ENCODE measurements at regions not wholly inside any gene's neighbourhood (a gene's known extent, or its start where the extent isn't known, plus 50 kb on each side); places are given as distances from the start of the nearest gene placed in this dataset.
"Not testable (repeated sequence)": the region's sequence is repeated elsewhere in the genome, so short reads cannot be mapped to it uniquely, and the experiment has no call there.

DNA sequence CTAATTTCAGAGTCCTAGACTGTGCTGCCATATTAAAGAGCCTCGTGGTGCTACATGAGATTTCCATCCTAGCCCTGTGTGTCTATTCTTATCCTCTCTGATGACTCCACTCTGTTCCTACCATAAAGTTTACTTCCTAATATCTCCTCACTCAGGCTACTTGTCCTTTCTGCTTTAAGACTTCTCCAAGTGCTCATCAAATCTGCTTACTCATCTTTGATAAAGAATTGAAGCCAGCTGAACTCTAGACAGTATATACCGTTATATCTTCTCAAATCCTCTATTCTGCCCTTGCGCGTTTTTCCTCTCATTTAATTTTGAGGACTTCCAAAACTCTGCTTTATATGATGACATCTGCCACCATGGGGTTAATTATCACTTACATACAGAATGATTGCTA, 539.5 kb downstream of the HAPSTR1 start:
- Histone ChIP-seq H3K4me2 (ENCODE audit: insufficient read depth, low read length, poor library complexity, severe bottlenecking) (no peak overlapping the region), H3K27me3 (ENCODE audit: control insufficient read depth in 3 of 3, insufficient read depth in 3 of 3, low read depth in 1 of 3, low read length in 3 of 3) (no peaks in the 10 kb centered on the region), H3K4ac (ENCODE audit: low read length) (no peak overlapping the region), H3K23ac (ENCODE audit: low read depth, low read length, poor library complexity) (no peak overlapping the region), H2AFZ (ENCODE audit: low read length) (no peak overlapping the region), H3K4me1 (ENCODE audit: control insufficient read depth in 2 of 2, insufficient read depth in 1 of 2, low read depth in 1 of 2, low read length in 2 of 2) (no peaks in the 10 kb centered on the region), H3K4me3 (ENCODE audit: low read length in 2 of 2) (no peak overlapping the region), H4K8ac (ENCODE audit: low read depth, low read length) (no peak overlapping the region), H3K9me3 (replicated peaks in 1 of 2; ENCODE audit: control insufficient read depth in 2 of 2, insufficient read depth in 1 of 2, low read depth in 1 of 2, low read length in 2 of 2) (peaks cover 0 to 15% of the 10 kb centered on the region in 2 donors), H2BK5ac (ENCODE audit: low read length) (no peak overlapping the region), H3K79me1 (ENCODE audit: low read depth, low read length) (no peaks in the 10 kb centered on the region), H4K91ac (ENCODE audit: low read depth, low read length, poor library complexity) (no peak overlapping the region), H3K14ac (ENCODE audit: low read length) (no peak overlapping the region), H2AK5ac (ENCODE audit: low read depth, low read length) (no peak overlapping the region), H2BK15ac (ENCODE audit: low read length) (no peak overlapping the region), H2BK120ac (ENCODE audit: low read depth, low read length) (no peak overlapping the region), H2BK12ac (ENCODE audit: low read length) (no peak overlapping the region), H3K27ac (replicated peaks; ENCODE audit: low read length) (no peak overlapping the region), H3K36me3 (replicated peaks in 1 of 2; ENCODE audit: control insufficient read depth in 2 of 2, insufficient read depth in 2 of 2, low read length in 2 of 2) (no peaks in the 10 kb centered on the region), H3K18ac (ENCODE audit: low read length) (no peak overlapping the region), H3K9ac (ENCODE audit: low read depth, low read length, poor library complexity) (no peak overlapping the region)
- no CpG with 5 or more reads among the region's 4 CpGs for WGBS, 2 donors (ENCODE audit: extremely low coverage in 2 of 2, insufficient read length in 2 of 2, insufficient replicate concordance in 1 of 2)
- no peak for DNase-seq (ENCODE audit: low spot score)

DNA sequence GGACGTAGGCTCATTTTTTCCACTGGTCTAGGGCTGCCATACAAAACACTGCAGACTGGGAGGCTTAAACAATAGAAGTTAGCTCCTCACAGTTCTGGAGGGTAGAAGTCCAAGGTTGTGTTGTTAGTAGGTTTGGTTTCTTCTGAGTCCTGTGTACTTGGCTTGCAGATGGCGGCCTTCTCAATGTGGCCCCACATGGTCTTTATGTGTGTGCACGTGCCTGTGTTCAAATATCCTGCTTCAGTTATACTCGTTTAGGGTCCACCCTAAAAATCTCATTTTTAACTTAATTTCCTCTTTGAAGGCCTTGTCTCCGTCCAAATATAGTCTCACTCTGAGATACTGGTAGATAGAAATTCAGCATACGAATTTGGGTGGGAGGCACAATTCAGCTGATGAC, 542.4 kb downstream of the HAPSTR1 start:
- no peak overlapping the region for H2BK120ac ChIP-seq (ENCODE audit: low read depth, low read length)
- H3K4ac ChIP-seq (ENCODE audit: low read length): no peak overlapping the region
- H3K27ac ChIP-seq (replicated peaks; ENCODE audit: low read length): no peak overlapping the region
- no peak overlapping the region for H3K9ac ChIP-seq (ENCODE audit: low read depth, low read length, poor library complexity)
- H2BK5ac ChIP-seq (ENCODE audit: low read length): no peak overlapping the region
- no peak for DNase-seq (ENCODE audit: low spot score)
- H4K8ac ChIP-seq (ENCODE audit: low read depth, low read length): no peak overlapping the region
- H3K36me3 ChIP-seq (replicated peaks in 1 of 2; ENCODE audit: control insufficient read depth in 2 of 2, insufficient read depth in 2 of 2, low read length in 2 of 2): no peaks in the 10 kb centered on the region
- H2AFZ ChIP-seq (ENCODE audit: low read length): no peak overlapping the region
- no peaks in the 10 kb centered on the region for H3K27me3 ChIP-seq (ENCODE audit: control insufficient read depth in 3 of 3, insufficient read depth in 3 of 3, low read depth in 1 of 3, low read length in 3 of 3)
- H3K79me1 ChIP-seq (ENCODE audit: low read depth, low read length): no peaks in the 10 kb centered on the region
- H3K18ac ChIP-seq (ENCODE audit: low read length): no peak overlapping the region
- no peak overlapping the region for H2BK12ac ChIP-seq (ENCODE audit: low read length)
- H3K4me1 ChIP-seq (ENCODE audit: control insufficient read depth in 2 of 2, insufficient read depth in 1 of 2, low read depth in 1 of 2, low read length in 2 of 2): no peaks in the 10 kb centered on the region
- H3K14ac ChIP-seq (ENCODE audit: low read length): no peak overlapping the region
- no peak overlapping the region for H2AK5ac ChIP-seq (ENCODE audit: low read depth, low read length)
- no peak overlapping the region for H3K23ac ChIP-seq (ENCODE audit: low read depth, low read length, poor library complexity)
- H3K9me3 ChIP-seq (replicated peaks in 1 of 2; ENCODE audit: control insufficient read depth in 2 of 2, insufficient read depth in 1 of 2, low read depth in 1 of 2, low read length in 2 of 2): peaks cover 0 to 15% of the 10 kb centered on the region in 2 donors
- no peak overlapping the region for H3K4me2 ChIP-seq (ENCODE audit: insufficient read depth, low read length, poor library complexity, severe bottlenecking)
- no CpG with 5 or more reads among the region's 6 CpGs for WGBS, 2 donors (ENCODE audit: extremely low coverage in 2 of 2, insufficient read length in 2 of 2, insufficient replicate concordance in 1 of 2)
- no peak overlapping the region for H3K4me3 ChIP-seq (ENCODE audit: low read length in 2 of 2)
- no peak overlapping the region for H2BK15ac ChIP-seq (ENCODE audit: low read length)
- no peak overlapping the region for H4K91ac ChIP-seq (ENCODE audit: low read depth, low read length, poor library complexity)

DNA sequence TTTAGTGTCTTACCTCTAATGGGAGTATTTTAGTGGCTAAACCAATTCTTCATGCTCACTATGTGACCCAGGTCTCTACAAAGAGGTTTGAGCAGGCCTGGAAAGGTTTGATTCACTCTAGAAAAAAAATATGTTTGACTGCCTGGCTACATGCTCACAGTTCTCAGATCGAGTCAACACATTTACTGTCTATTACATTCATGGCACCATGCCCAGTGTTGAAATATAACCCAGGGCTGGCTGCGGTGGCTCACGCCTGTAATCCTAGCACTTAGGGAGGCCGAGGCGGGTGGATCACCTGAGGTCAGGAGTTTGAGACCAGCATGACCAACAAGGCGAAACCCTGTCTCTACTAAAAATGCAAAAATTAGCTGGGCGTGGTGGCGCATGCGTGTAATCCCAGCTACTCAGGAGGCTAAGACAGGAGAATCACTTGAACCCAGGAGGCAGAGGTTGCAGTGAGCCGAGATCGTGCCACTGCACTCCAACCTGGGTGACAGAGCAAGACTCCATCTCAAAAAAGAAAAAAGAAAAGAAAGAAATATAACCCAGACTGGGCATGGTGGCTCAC, 543.8 kb downstream of the HAPSTR1 start:
- H3K9ac ChIP-seq (ENCODE audit: low read depth, low read length, poor library complexity); H3K27me3 ChIP-seq (ENCODE audit: control insufficient read depth in 3 of 3, insufficient read depth in 3 of 3, low read depth in 1 of 3, low read length in 3 of 3); H2BK120ac ChIP-seq (ENCODE audit: low read depth, low read length); H3K4me1 ChIP-seq (ENCODE audit: control insufficient read depth in 2 of 2, insufficient read depth in 1 of 2, low read depth in 1 of 2, low read length in 2 of 2); H2BK12ac ChIP-seq (ENCODE audit: low read length); H2BK5ac ChIP-seq (ENCODE audit: low read length); H3K36me3 ChIP-seq (replicated peaks in 1 of 2; ENCODE audit: control insufficient read depth in 2 of 2, insufficient read depth in 2 of 2, low read length in 2 of 2); DNase-seq (ENCODE audit: low spot score); H3K27ac ChIP-seq (replicated peaks; ENCODE audit: low read length); H3K4ac ChIP-seq (ENCODE audit: low read length); H4K8ac ChIP-seq (ENCODE audit: low read depth, low read length); H3K23ac ChIP-seq (ENCODE audit: low read depth, low read length, poor library complexity); H3K4me2 ChIP-seq (ENCODE audit: insufficient read depth, low read length, poor library complexity, severe bottlenecking); H3K14ac ChIP-seq (ENCODE audit: low read length); H2AFZ ChIP-seq (ENCODE audit: low read length); H4K91ac ChIP-seq (ENCODE audit: low read depth, low read length, poor library complexity); H2BK15ac ChIP-seq (ENCODE audit: low read length); H3K4me3 ChIP-seq (ENCODE audit: low read length in 2 of 2); H3K79me1 ChIP-seq (ENCODE audit: low read depth, low read length); H2AK5ac ChIP-seq (ENCODE audit: low read depth, low read length); H3K18ac ChIP-seq (ENCODE audit: low read length): not testable (repeated sequence)
- WGBS, 2 donors (ENCODE audit: extremely low coverage in 2 of 2, insufficient read length in 2 of 2, insufficient replicate concordance in 1 of 2): no CpG with 5 or more reads among the region's 11 CpGs
- peaks cover 0 to 15% of the 10 kb centered on the region in 2 donors for H3K9me3 ChIP-seq (replicated peaks in 1 of 2; ENCODE audit: control insufficient read depth in 2 of 2, insufficient read depth in 1 of 2, low read depth in 1 of 2, low read length in 2 of 2)

DNA sequence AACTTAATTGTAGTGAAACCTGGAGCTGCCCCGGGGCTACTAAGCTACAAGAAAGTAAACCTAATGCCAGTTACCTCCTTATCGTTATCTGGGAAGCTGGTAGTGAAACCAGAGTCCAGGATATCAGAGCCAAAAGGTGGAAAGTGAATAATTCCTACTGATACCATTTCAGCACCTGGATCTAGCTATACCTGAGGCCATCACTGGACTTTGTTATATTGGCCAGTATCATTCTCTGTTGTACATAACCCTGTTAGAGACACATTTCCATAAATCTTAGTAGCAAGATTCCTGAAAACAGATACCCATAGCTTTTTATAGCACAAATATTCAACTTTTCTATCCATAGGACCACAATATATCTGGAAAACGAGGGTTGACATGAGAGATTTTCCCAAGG, 538.0 kb downstream of the GRIN2A start:
- Histone ChIP-seq H3K4me3 (ENCODE audit: low read length in 2 of 2) (no peak overlapping the region), H3K27me3 (ENCODE audit: control insufficient read depth in 3 of 3, insufficient read depth in 3 of 3, low read depth in 1 of 3, low read length in 3 of 3) (no peaks in the 10 kb centered on the region), H2AK5ac (ENCODE audit: low read depth, low read length) (no peak overlapping the region), H3K23ac (ENCODE audit: low read depth, low read length, poor library complexity) (no peak overlapping the region), H3K4ac (ENCODE audit: low read length) (no peak overlapping the region), H3K14ac (ENCODE audit: low read length) (no peak overlapping the region), H3K4me1 (ENCODE audit: control insufficient read depth in 2 of 2, insufficient read depth in 1 of 2, low read depth in 1 of 2, low read length in 2 of 2) (no peaks in the 10 kb centered on the region), H3K27ac (replicated peaks; ENCODE audit: low read length) (no peak overlapping the region), H3K9ac (ENCODE audit: low read depth, low read length, poor library complexity) (no peak overlapping the region), H2BK120ac (ENCODE audit: low read depth, low read length) (no peak overlapping the region), H4K91ac (ENCODE audit: low read depth, low read length, poor library complexity) (no peak overlapping the region), H3K79me1 (ENCODE audit: low read depth, low read length) (no peaks in the 10 kb centered on the region), H3K18ac (ENCODE audit: low read length) (no peak overlapping the region), H3K9me3 (replicated peaks in 1 of 2; ENCODE audit: control insufficient read depth in 2 of 2, insufficient read depth in 1 of 2, low read depth in 1 of 2, low read length in 2 of 2) (no peaks in the 10 kb centered on the region), H2AFZ (ENCODE audit: low read length) (no peak overlapping the region), H2BK15ac (ENCODE audit: low read length) (no peak overlapping the region), H2BK12ac (ENCODE audit: low read length) (no peak overlapping the region), H3K4me2 (ENCODE audit: insufficient read depth, low read length, poor library complexity, severe bottlenecking) (no peak overlapping the region), H2BK5ac (ENCODE audit: low read length) (no peak overlapping the region), H3K36me3 (replicated peaks in 1 of 2; ENCODE audit: control insufficient read depth in 2 of 2, insufficient read depth in 2 of 2, low read length in 2 of 2) (no peaks in the 10 kb centered on the region), H4K8ac (ENCODE audit: low read depth, low read length) (no peak overlapping the region)
- no peak for DNase-seq (ENCODE audit: low spot score)
- WGBS, 2 donors (ENCODE audit: extremely low coverage in 2 of 2, insufficient read length in 2 of 2, insufficient replicate concordance in 1 of 2): no CpG with 5 or more reads among the region's 3 CpGs

Data from neuronal stem cell (in vitro differentiated cells).